ENCODE measurements at regions not wholly inside any gene's neighbourhood (a gene's known extent, or its start where the extent isn't known, plus 50 kb on each side); places are given as distances from the start of the nearest gene placed in this dataset.

- Histone ChIP-seq H3K4me3 (replicated peaks in 1 of 2; ENCODE audit: low read depth in 1 of 2, low read length in 2 of 2) (no peak overlapping the region), H3K9me3 (ENCODE audit: control insufficient read depth in 1 of 2, insufficient read depth in 1 of 2, low read depth in 1 of 2, low read length in 2 of 2) (no peaks in the 10 kb centered on the region), H3K4me1 (ENCODE audit: control insufficient read depth in 1 of 2, insufficient read depth in 2 of 2, low read length in 2 of 2) (no peaks in the 10 kb centered on the region), H2AFZ (ENCODE audit: low read depth, low read length, poor library complexity, severe bottlenecking) (no peak overlapping the region), H3K36me3 (ENCODE audit: control insufficient read depth in 1 of 2, insufficient read depth in 2 of 2, low read length in 2 of 2) (no peaks in the 10 kb centered on the region), H3K9me2 (ENCODE audit: insufficient read depth) (no peaks in the 10 kb centered on the region), H3K27me3 (ENCODE audit: insufficient read depth, low read length) (no peaks in the 10 kb centered on the region), H3K9ac (ENCODE audit: low read length) (no peak overlapping the region), H4K20me1 (ENCODE audit: insufficient read depth) (no peaks in the 10 kb centered on the region), H3K4me2 (ENCODE audit: low read length) (no peak overlapping the region), H3K27ac (ENCODE audit: low read depth, low read length) (no peak overlapping the region), H3K79me2 (ENCODE audit: insufficient read depth, low read length) (no peaks in the 10 kb centered on the region)
- no peak for TF ChIP-seq SP1 (IDR thresholded peaks at IDR 0.05; ENCODE audit: low read depth)
- no TSS peak for BruUV-seq (replicated peaks)
- intact Hi-C loops (cut with micrococcal nuclease): no loop called here
- ChIA-PET CTCF (no interaction called here), RAD21 (ENCODE audit: low non-redundant PET in 1 of 2, low total read pairs in 2 of 2, uncharacterized antibody in 2 of 2, unreplicated experiment in 2 of 2) (no interaction called here), POLR2A (no interaction called here)
- ATAC-seq (no peak), DNase-seq (ENCODE audit: low read depth, low spot score) (no peak)
Measured at GRCh38 chr4:180156684-180157083, 2086.5 kb upstream of the TENM3 start.

- TF ChIP-seq ZBTB33 (IDR thresholded peaks at IDR 0.05; ENCODE audit: extremely low read depth, insufficient replicate concordance, low read length) (no peak), YY1 (IDR thresholded peaks at IDR 0.05; ENCODE audit: extremely low read depth, insufficient replicate concordance, low read depth, low read length) (no peak), POLR2AphosphoS5 (IDR thresholded peaks at IDR 0.05; ENCODE audit: low read depth, low read length) (no peak), RAD21 (IDR thresholded peaks at IDR 0.05; ENCODE audit: low read depth) (no peak), EGR1 (IDR thresholded peaks at IDR 0.05; ENCODE audit: low read depth) (no peak), FOSL1 (IDR thresholded peaks at IDR 0.05; ENCODE audit: low read depth) (no peak), CEBPB (IDR thresholded peaks at IDR 0.05; ENCODE audit: low read depth) (no peak), SIN3A (IDR thresholded peaks at IDR 0.05; ENCODE audit: low read depth) (no peak), ZFX (IDR thresholded peaks at IDR 0.05) (no peak), TCF7L2 (IDR thresholded peaks at IDR 0.05; ENCODE audit: borderline replicate concordance, extremely low read depth, insufficient read depth, insufficient read length) (no peak), POLR2A (IDR thresholded peaks at IDR 0.05; ENCODE audit: borderline replicate concordance, extremely low read depth, insufficient read depth, insufficient read length) (no peak), MAX (IDR thresholded peaks at IDR 0.05) (no peak), EZH2 (IDR thresholded peaks at IDR 0.05) (no peak), ATF3 (IDR thresholded peaks at IDR 0.05) (no peak), ZNF274 (IDR thresholded peaks at IDR 0.05; ENCODE audit: low read depth, low read length) (no peak)
- no peak for ATAC-seq
- Histone ChIP-seq H3K4me2 (ENCODE audit: low read length) (no peak overlapping the region), H3K27ac (ENCODE audit: low read depth, low read length) (no peak overlapping the region), H3K27me3 (ENCODE audit: insufficient read depth, low read length) (no peaks in the 10 kb centered on the region), H3K4me1 (ENCODE audit: control insufficient read depth in 1 of 2, insufficient read depth in 2 of 2, low read length in 2 of 2) (no peaks in the 10 kb centered on the region), H4K20me1 (ENCODE audit: insufficient read depth) (no peaks in the 10 kb centered on the region), H3K9ac (ENCODE audit: low read length) (no peak overlapping the region), H3K4me3 (replicated peaks in 1 of 2; ENCODE audit: low read depth in 1 of 2, low read length in 2 of 2) (no peak overlapping the region), H3K9me3 (ENCODE audit: control insufficient read depth in 1 of 2, insufficient read depth in 1 of 2, low read depth in 1 of 2, low read length in 2 of 2) (no peaks in the 10 kb centered on the region), H3K9me2 (ENCODE audit: insufficient read depth) (no peaks in the 10 kb centered on the region), H3K36me3 (ENCODE audit: control insufficient read depth in 1 of 2, insufficient read depth in 2 of 2, low read length in 2 of 2) (no peaks in the 10 kb centered on the region), H2AFZ (ENCODE audit: low read depth, low read length, poor library complexity, severe bottlenecking) (no peak overlapping the region), H3K79me2 (ENCODE audit: insufficient read depth, low read length) (no peaks in the 10 kb centered on the region)
- DNase-seq (ENCODE audit: low read depth, low spot score): no peak
- intact Hi-C loops (cut with micrococcal nuclease): no loop called here
- ChIA-PET POLR2A (interaction anchor here (0.7 kb wide), 1 partner anchor 24 kb away, joined by 3 read pairs; no protein-coding TSS in a partner anchor), CTCF (interaction anchor here (1.5 kb wide), 1 partner anchor 10 kb away, joined by 3 read pairs; no protein-coding TSS in a partner anchor), RAD21 (ENCODE audit: low non-redundant PET in 1 of 2, low total read pairs in 2 of 2, uncharacterized antibody in 2 of 2, unreplicated experiment in 2 of 2) (no interaction called here)
- BruUV-seq (replicated peaks): no TSS peak
Measured at GRCh38 chr4:180160195-180160983, 2082.8 kb upstream of the TENM3 start.

Data from HCT116 (cell line).